HL-60 (cell line): ENCODE measurements at regions not wholly inside any gene's neighbourhood (a gene's known extent, or its start where the extent isn't known, plus 50 kb on each side); places are given as distances from the start of the nearest gene placed in this dataset.
A peak's percentile ranks its signal among the peaks of the same experiment; 100 is the strongest.

Experiments used
- DNase-seq, 2 experiments: peaks; one replicate each; pipeline ENCODE4 v3.0.0-alpha.2; 2010 to 2020; ENCODE audit warnings: low read depth in 1 of 2, low spot score in 1 of 2
- H3K27ac ChIP-seq: fragments of 250-450 bp; sonication (Bioruptor Pico); replicated peaks from 2 replicates; pipeline ENCODE4 v1.5.1; 2020; ENCODE audit warnings: mild to moderate bottlenecking, moderate library complexity
- H3K27me3 ChIP-seq: fragments of 250-450 bp; sonication (Bioruptor Pico); 2 replicates; pipeline ENCODE4 v1.5.1; 2021; ENCODE audit warnings: mild to moderate bottlenecking, moderate library complexity; ENCODE audit not compliant: insufficient read depth, poor library complexity, severe bottlenecking
- H3K4me3 ChIP-seq: replicated peaks from 2 replicates; pipeline ENCODE4 v1.5.1; 2011; ENCODE audit warnings: mild to moderate bottlenecking, control low read depth, low read length; ENCODE audit not compliant: insufficient read depth
- GABPA ChIP-seq: IDR thresholded peaks from 2 replicates; pipeline ENCODE4 v1.6.1; 2012; ENCODE audit warnings: low read depth
- POLR2AphosphoS5 ChIP-seq: IDR thresholded peaks from 2 replicates; pipeline ENCODE4 v1.6.1; 2012; ENCODE audit warnings: low read depth
- REST ChIP-seq: IDR thresholded peaks from 2 replicates; pipeline ENCODE4 v1.6.1; 2012; ENCODE audit warnings: low read depth; ENCODE audit not compliant: insufficient replicate concordance
- SPI1 ChIP-seq: IDR thresholded peaks from 2 replicates; pipeline ENCODE4 v1.6.1; 2012; ENCODE audit warnings: low read depth, mild to moderate bottlenecking, borderline replicate concordance
- TF ChIP-seq, protein P1 (sequence below): IDR thresholded peaks from one replicate; pipeline ENCODE4 v1.5.1; 2011; ENCODE audit warnings: low read length, control low read depth, inconsistent platforms; ENCODE audit not compliant: insufficient read depth

DNA sequence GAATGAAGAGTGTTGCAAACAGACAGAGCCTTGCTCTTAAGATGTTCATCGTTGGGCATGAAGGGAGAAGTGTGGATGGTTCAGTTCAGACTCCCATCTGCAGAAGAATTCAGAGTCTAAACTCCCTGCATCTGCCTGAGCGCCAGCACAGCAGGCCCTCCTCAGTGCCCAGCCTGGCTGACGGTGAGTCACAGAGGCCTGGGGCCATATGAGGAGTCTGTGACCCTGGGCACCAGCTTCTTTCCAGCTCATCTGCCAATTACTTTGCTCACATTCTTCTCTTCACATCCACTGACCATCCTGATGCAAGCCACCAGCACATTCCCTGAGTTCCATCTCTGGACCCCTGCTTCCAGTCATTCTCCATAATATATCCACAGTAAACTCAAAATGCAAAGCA lies 401.1 kb upstream of the TRPC7 start:
- Histone ChIP-seq H3K27ac (no peak overlapping the region), H3K4me3 (no peak overlapping the region), H3K27me3 (no peaks in the 10 kb centered on the region)
- no peak for TF ChIP-seq REST
- TF ChIP-seq GABPA = no peak
- TF ChIP-seq, protein P1, sequence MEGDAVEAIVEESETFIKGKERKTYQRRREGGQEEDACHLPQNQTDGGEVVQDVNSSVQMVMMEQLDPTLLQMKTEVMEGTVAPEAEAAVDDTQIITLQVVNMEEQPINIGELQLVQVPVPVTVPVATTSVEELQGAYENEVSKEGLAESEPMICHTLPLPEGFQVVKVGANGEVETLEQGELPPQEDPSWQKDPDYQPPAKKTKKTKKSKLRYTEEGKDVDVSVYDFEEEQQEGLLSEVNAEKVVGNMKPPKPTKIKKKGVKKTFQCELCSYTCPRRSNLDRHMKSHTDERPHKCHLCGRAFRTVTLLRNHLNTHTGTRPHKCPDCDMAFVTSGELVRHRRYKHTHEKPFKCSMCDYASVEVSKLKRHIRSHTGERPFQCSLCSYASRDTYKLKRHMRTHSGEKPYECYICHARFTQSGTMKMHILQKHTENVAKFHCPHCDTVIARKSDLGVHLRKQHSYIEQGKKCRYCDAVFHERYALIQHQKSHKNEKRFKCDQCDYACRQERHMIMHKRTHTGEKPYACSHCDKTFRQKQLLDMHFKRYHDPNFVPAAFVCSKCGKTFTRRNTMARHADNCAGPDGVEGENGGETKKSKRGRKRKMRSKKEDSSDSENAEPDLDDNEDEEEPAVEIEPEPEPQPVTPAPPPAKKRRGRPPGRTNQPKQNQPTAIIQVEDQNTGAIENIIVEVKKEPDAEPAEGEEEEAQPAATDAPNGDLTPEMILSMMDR = no peak
- TF ChIP-seq SPI1 = no peak
- TF ChIP-seq POLR2AphosphoS5 = no peak
- DNase-seq = no peak

DNA sequence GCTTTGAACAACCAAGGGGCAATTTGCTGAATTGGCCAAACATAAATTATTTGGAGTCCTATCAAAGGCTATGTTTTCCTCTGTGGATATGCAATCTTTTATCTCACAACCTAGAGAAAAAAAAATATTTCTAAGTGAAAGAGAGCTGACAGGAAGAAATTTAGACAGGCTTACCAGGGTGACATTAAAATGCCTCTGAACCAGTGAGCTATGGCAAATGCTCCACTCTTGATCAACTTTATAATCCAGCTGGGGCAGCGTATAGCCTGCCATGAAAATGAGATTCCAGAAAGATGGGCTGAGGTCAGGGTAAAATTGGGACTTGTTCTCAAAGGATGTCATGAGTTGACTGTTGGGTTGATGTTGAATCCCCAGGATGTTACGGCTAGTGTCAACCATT lies 399.3 kb upstream of the TRPC7 start:
- H3K27me3 ChIP-seq = no peaks in the 10 kb centered on the region
- no peak overlapping the region for H3K27ac ChIP-seq
- no peak for TF ChIP-seq GABPA
- DNase-seq = no peak
- no peak overlapping the region for H3K4me3 ChIP-seq

- no peak for DNase-seq
- peak; percentile 42 for TF ChIP-seq REST
- TF ChIP-seq GABPA = no peak
- no peak overlapping the region for H3K4me3 ChIP-seq
- H3K27me3 ChIP-seq = no peaks in the 10 kb centered on the region
- no peak overlapping the region for H3K27ac ChIP-seq
Measured at GRCh38 chr5:136763548-136763947, 398.2 kb upstream of the TRPC7 start.

DNA sequence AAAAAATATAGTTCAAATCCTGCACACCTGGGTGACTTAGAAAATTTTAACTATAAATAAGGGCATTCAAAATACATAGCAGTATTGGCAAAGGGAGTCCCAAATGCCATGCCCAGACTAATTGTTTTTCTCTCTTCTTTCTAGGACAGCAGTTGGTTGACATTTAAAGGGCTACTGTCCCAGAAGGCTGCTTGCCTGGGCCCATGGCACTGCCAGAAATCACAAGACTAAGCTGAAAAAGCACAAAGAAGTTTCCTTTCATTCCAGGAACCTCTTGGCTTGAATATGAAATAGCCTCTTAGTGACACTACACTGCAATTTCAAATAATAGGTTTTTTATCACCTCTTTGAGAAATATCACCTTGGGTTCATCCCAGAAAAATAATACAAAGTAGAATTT lies 388.9 kb upstream of the TRPC7 start:
- Histone ChIP-seq H3K27ac (no peak overlapping the region), H3K4me3 (no peak overlapping the region), H3K27me3 (no peaks in the 10 kb centered on the region)
- DNase-seq = no peak
- TF ChIP-seq POLR2AphosphoS5 (no peak), SPI1 (no peak), REST (no peak), GABPA (no peak)
- TF ChIP-seq, protein P1 = no peak
